ENCODE measurements at regions not wholly inside any gene's neighbourhood (a gene's known extent, or its start where the extent isn't known, plus 50 kb on each side); places are given as distances from the start of the nearest gene placed in this dataset.

GRCh38 chr22:27197618-27198017 lies 540.2 kb downstream of the MIAT start:
- H3K4me3 ChIP-seq (ENCODE audit: control insufficient read depth, low read depth, low read length), result no peak overlapping the region
- no peak for TF ChIP-seq CTCF (conservative IDR thresholded peaks at IDR 0.05; ENCODE audit: control insufficient read depth, insufficient read depth, low read depth, low read length)
- no peak for DNase-seq (ENCODE audit: low read depth)

GRCh38 chr22:27198518-27199035 lies 541.2 kb downstream of the MIAT start:
- DNase-seq (ENCODE audit: low read depth), result no peak
- no peak overlapping the region for H3K4me3 ChIP-seq (ENCODE audit: control insufficient read depth, low read depth, low read length)
- no peak for TF ChIP-seq CTCF (conservative IDR thresholded peaks at IDR 0.05; ENCODE audit: control insufficient read depth, insufficient read depth, low read depth, low read length)

- no peak overlapping the region for H3K4me3 ChIP-seq (ENCODE audit: control insufficient read depth, low read depth, low read length)
- no peak for DNase-seq (ENCODE audit: low read depth)
- no peak for TF ChIP-seq CTCF (conservative IDR thresholded peaks at IDR 0.05; ENCODE audit: control insufficient read depth, insufficient read depth, low read depth, low read length)
Observed at GRCh38 chr22:27199354-27199753, 542.0 kb downstream of the MIAT start.

GRCh38 chr22:27201276-27201675 lies 543.9 kb downstream of the MIAT start:
- no peak for TF ChIP-seq CTCF (conservative IDR thresholded peaks at IDR 0.05; ENCODE audit: control insufficient read depth, insufficient read depth, low read depth, low read length)
- H3K4me3 ChIP-seq (ENCODE audit: control insufficient read depth, low read depth, low read length), result no peak overlapping the region
- no peak for DNase-seq (ENCODE audit: low read depth)

- no peak overlapping the region for H3K4me3 ChIP-seq (ENCODE audit: control insufficient read depth, low read depth, low read length)
- no peak for TF ChIP-seq CTCF (conservative IDR thresholded peaks at IDR 0.05; ENCODE audit: control insufficient read depth, insufficient read depth, low read depth, low read length)
- no peak for DNase-seq (ENCODE audit: low read depth)
Observed at GRCh38 chr22:27201741-27202140, 544.4 kb downstream of the MIAT start.

- no peak for TF ChIP-seq CTCF (conservative IDR thresholded peaks at IDR 0.05; ENCODE audit: control insufficient read depth, insufficient read depth, low read depth, low read length)
- DNase-seq (ENCODE audit: low read depth), result no peak
- no peak overlapping the region for H3K4me3 ChIP-seq (ENCODE audit: control insufficient read depth, low read depth, low read length)
Observed at GRCh38 chr22:27203276-27203660, 545.9 kb downstream of the MIAT start.

- no peak overlapping the region for H3K4me3 ChIP-seq (ENCODE audit: control insufficient read depth, low read depth, low read length)
- no peak for TF ChIP-seq CTCF (conservative IDR thresholded peaks at IDR 0.05; ENCODE audit: control insufficient read depth, insufficient read depth, low read depth, low read length)
- no peak for DNase-seq (ENCODE audit: low read depth)
Observed at GRCh38 chr22:27204280-27204679, 546.9 kb downstream of the MIAT start.

Measured in fibroblast of mammary gland (primary cell).